Endothelial cell of umbilical vein (primary cell): ENCODE measurements at regions not wholly inside any gene's neighbourhood (a gene's known extent, or its start where the extent isn't known, plus 50 kb on each side); places are given as distances from the start of the nearest gene placed in this dataset.

Experiments
- BruUV-seq: library from RNA; stranded (reverse); fragments of 400-500 nt; replicated peaks from 2 replicates; lab custom pipeline; 2021; lab: Mats Ljungman, UMichigan
- CTCF ChIA-PET: fragments of 300-600, 350-600 bp; sonication (Branson Sonifier 250); formaldehyde crosslinking; loops from one replicate; lab custom pipeline; 2021; ENCODE audit warnings: antibody characterized with exemption, inconsistent platforms; lab: Charles Lee
- POLR2A ChIA-PET: fragments of 300-600, 350-600 bp; sonication (Branson Sonifier 250); formaldehyde crosslinking; loops from one replicate; lab custom pipeline; 2021; ENCODE audit warnings: antibody characterized with exemption, inconsistent platforms; lab: Charles Lee
- DNase-seq: peaks from one replicate; pipeline ENCODE4 v3.0.0-alpha.2; 2011; ENCODE audit warnings: low read depth, low spot score
- FAIRE-seq: peaks from 2 replicates; lab custom pipeline; 2011; peaks lifted over from hg19 to GRCh38; lab: Jason Lieb, UNC
- H2AFZ ChIP-seq: 2 replicates; pipeline ENCODE4 v1.6.0; 2012; ENCODE audit warnings: low read depth, low read length, control low read depth, inconsistent platforms
- H3K27ac ChIP-seq: 2 replicates; pipeline ENCODE4 v1.5.1; 2011; ENCODE audit warnings: low read depth, mild to moderate bottlenecking, control low read depth, low read length, moderate library complexity; ENCODE audit not compliant: insufficient read depth
- H3K27me3 ChIP-seq, 2 experiments: 2 replicates each; pipeline versions ENCODE4 v1.6.0 to v1.6.1; 2011; ENCODE audit warnings: low read length in 2 of 2, mixed read lengths in 1 of 2; ENCODE audit not compliant: control insufficient read depth in 2 of 2, insufficient read depth in 2 of 2
- H3K36me3 ChIP-seq, 2 experiments: 2 replicates in 1 of 2; 3 replicates in 1 of 2; pipeline ENCODE4 v1.5.1; 2011; ENCODE audit warnings: low read length in 2 of 2, mild to moderate bottlenecking in 1 of 2, moderate library complexity in 1 of 2; ENCODE audit not compliant: control insufficient read depth in 2 of 2, insufficient read depth in 2 of 2; ENCODE audit errors: extremely low read depth in 1 of 2
- H3K4me1 ChIP-seq: 3 replicates; pipeline ENCODE4 v1.5.1; 2011; ENCODE audit warnings: mild to moderate bottlenecking, low read length; ENCODE audit not compliant: control insufficient read depth, insufficient read depth; ENCODE audit errors: extremely low read depth
- H3K4me2 ChIP-seq: 2 replicates; pipeline ENCODE4 v1.6.1; 2011; ENCODE audit warnings: low read length, control low read depth, mixed read lengths; ENCODE audit not compliant: insufficient read depth
- H3K4me3 ChIP-seq, 3 experiments: fragments of 200-600 bp in 1 of 3; sonication (generic), shearing (Covaris generic) in 1 of 3; replicated peaks in 1 of 3; 2 replicates each; pipeline ENCODE4 v1.5.1; 2011 to 2016; ENCODE audit warnings: control low read depth in 3 of 3, low read length in 3 of 3, mild to moderate bottlenecking in 2 of 3, inconsistent platforms in 1 of 3, low read depth in 1 of 3, moderate library complexity in 1 of 3; ENCODE audit not compliant: insufficient read depth in 1 of 3
- H3K79me2 ChIP-seq: 2 replicates; pipeline ENCODE4 v1.6.0; 2012; ENCODE audit warnings: low read length, inconsistent platforms; ENCODE audit not compliant: control insufficient read depth, insufficient read depth
- H3K9ac ChIP-seq: replicated peaks from 2 replicates; pipeline ENCODE3; 2011; ENCODE audit warnings: low read length, control low read depth; ENCODE audit not compliant: insufficient read depth; ENCODE audit errors: extremely low read depth
- H3K9me1 ChIP-seq: replicated peaks from 3 replicates; pipeline ENCODE4 v1.6.0; 2011; ENCODE audit warnings: mild to moderate bottlenecking, low read length; ENCODE audit not compliant: control insufficient read depth, insufficient read depth; ENCODE audit errors: extremely low read depth
- H3K9me3 ChIP-seq: replicated peaks from 2 replicates; pipeline ENCODE4 v1.5.1; 2012; ENCODE audit warnings: low read length, inconsistent platforms; ENCODE audit not compliant: control insufficient read depth, insufficient read depth
- H4K20me1 ChIP-seq: replicated peaks from 2 replicates; pipeline ENCODE3; 2011; ENCODE audit warnings: mild to moderate bottlenecking, low read length; ENCODE audit not compliant: control insufficient read depth, insufficient read depth; ENCODE audit errors: extremely low read depth
- EZH2 ChIP-seq: IDR thresholded peaks from 2 replicates; pipeline ENCODE4 v1.6.1; 2012; ENCODE audit warnings: borderline replicate concordance, low read depth, mild to moderate bottlenecking, moderate library complexity, low read length, inconsistent platforms; ENCODE audit not compliant: severe bottlenecking
- FOS ChIP-seq: IDR thresholded peaks from 2 replicates; pipeline ENCODE4 v1.6.1; 2011; ENCODE audit warnings: mild to moderate bottlenecking, low read length, moderate library complexity, borderline replicate concordance; ENCODE audit not compliant: insufficient read depth
- GATA2 ChIP-seq: IDR thresholded peaks from 2 replicates; pipeline ENCODE4 v1.7.0; 2011; ENCODE audit warnings: low read depth, mild to moderate bottlenecking, moderate library complexity, mixed read lengths, low read length; ENCODE audit not compliant: insufficient read length, insufficient read depth
- JUN ChIP-seq: IDR thresholded peaks from 2 replicates; pipeline ENCODE4 v1.6.1; 2011; ENCODE audit warnings: borderline replicate concordance, low read depth; ENCODE audit not compliant: insufficient read length, insufficient read depth
- MYC ChIP-seq: IDR thresholded peaks from one replicate; pipeline ENCODE4 v1.6.1; 2011; ENCODE audit warnings: mild to moderate bottlenecking, low read depth, low read length
- POLR2A ChIP-seq: IDR thresholded peaks from 2 replicates; pipeline ENCODE4 v1.6.1; 2012; ENCODE audit warnings: low read depth, mild to moderate bottlenecking, control low read depth, low read length
- POLR2AphosphoS5 ChIP-seq: IDR thresholded peaks from 2 replicates; pipeline ENCODE4 v1.6.1; 2012; ENCODE audit warnings: low read depth, mild to moderate bottlenecking, control low read depth, low read length, moderate library complexity; ENCODE audit not compliant: insufficient read depth
- dilution Hi-C: fragments of 300-500 bp; cut with MboI; formaldehyde crosslinking; loops from one replicate; pipeline ENCODE4 v1.15.0; 2019; ENCODE audit warnings: low sequenced_read_pairs; ENCODE audit not compliant: extremely low pct_ligation_motif_present
- intact Hi-C: fragments of 100-400 bp; cut with micrococcal nuclease; formaldehyde crosslinking; loops from one replicate; pipeline ENCODE4 v1.10.0; 2022
- TF ChIP-seq, protein P1 (sequence below): IDR thresholded peaks from 2 replicates; pipeline ENCODE4 v1.6.1; 2011; ENCODE audit not compliant: insufficient read depth, insufficient read length
- TF ChIP-seq, protein P2 (sequence below), 2 donors: IDR thresholded peaks; 1 replicate in 1 of 2; 2 replicates in 1 of 2; pipeline ENCODE4 v1.5.1; 2011; ENCODE audit warnings: low read length in 2 of 2, mild to moderate bottlenecking in 2 of 2, moderate library complexity in 2 of 2, control low read depth in 1 of 2, inconsistent platforms in 1 of 2, low read depth in 1 of 2; ENCODE audit not compliant: insufficient read depth in 1 of 2; ENCODE audit errors: extremely low read depth in 1 of 2

DNA sequence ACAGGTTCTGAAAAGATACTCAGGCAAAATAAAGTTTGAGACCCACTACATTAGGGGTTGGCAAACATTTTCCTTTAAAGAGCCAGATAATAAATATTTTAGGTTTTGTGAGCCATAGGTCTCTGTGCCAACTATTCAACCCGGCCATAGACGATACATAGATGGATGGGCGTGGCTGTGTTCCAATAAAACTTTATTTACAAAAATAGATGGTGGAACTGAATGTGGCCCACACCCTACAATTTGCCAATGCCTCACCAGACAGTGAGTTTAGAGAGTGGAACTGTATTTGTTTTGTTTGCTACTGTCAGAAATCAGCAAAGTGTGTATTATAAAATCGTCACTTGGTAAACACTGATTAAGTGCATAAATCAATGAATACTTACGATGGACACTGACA lies 78.0 kb downstream of the ACKR3 start:
- Histone ChIP-seq H3K9me3 (no peaks in the 10 kb centered on the region), H3K4me1 (peaks cover under 1% of the 10 kb centered on the region), H3K9ac (no peak overlapping the region), H3K9me1 (no peaks in the 10 kb centered on the region), H3K36me3 (no peaks in the 10 kb centered on the region), H2AFZ (no peak overlapping the region), H4K20me1 (no peaks in the 10 kb centered on the region), H3K27me3 (no peaks in the 10 kb centered on the region), H3K27ac (no peak overlapping the region), H3K4me2 (no peak overlapping the region), H3K79me2 (no peaks in the 10 kb centered on the region), H3K4me3 (no peak overlapping the region)
- ChIA-PET CTCF (no interaction called here), POLR2A (no interaction called here)
- TF ChIP-seq GATA2 (no peak), POLR2A (no peak), POLR2AphosphoS5 (no peak), EZH2 (no peak), FOS (no peak), MYC (no peak), JUN (no peak)
- TF ChIP-seq, protein P1, sequence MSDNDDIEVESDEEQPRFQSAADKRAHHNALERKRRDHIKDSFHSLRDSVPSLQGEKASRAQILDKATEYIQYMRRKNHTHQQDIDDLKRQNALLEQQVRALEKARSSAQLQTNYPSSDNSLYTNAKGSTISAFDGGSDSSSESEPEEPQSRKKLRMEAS = no peak
- TF ChIP-seq, protein P2, sequence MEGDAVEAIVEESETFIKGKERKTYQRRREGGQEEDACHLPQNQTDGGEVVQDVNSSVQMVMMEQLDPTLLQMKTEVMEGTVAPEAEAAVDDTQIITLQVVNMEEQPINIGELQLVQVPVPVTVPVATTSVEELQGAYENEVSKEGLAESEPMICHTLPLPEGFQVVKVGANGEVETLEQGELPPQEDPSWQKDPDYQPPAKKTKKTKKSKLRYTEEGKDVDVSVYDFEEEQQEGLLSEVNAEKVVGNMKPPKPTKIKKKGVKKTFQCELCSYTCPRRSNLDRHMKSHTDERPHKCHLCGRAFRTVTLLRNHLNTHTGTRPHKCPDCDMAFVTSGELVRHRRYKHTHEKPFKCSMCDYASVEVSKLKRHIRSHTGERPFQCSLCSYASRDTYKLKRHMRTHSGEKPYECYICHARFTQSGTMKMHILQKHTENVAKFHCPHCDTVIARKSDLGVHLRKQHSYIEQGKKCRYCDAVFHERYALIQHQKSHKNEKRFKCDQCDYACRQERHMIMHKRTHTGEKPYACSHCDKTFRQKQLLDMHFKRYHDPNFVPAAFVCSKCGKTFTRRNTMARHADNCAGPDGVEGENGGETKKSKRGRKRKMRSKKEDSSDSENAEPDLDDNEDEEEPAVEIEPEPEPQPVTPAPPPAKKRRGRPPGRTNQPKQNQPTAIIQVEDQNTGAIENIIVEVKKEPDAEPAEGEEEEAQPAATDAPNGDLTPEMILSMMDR (IDR thresholded peaks at IDR 0.05; ENCODE audit: extremely low read depth in 1 of 2, insufficient read depth in 1 of 2, low read depth in 1 of 2, low read length in 2 of 2) = no peak
- BruUV-seq = no TSS peak
- dilution Hi-C loops = no loop called here
- intact Hi-C loops = no loop called here
- FAIRE-seq = no peak
- DNase-seq = no peak
